Stimulated activated CD8-positive, alpha-beta memory T cell treated with anti-CD3 and anti-CD28 coated beads, Interleukin-12 subunit alpha, Interleukin-12 subunit beta, amount 100 ng/mL, for 4 hours (primary cell): ENCODE measurements at regions not wholly inside any gene's neighbourhood (a gene's known extent, or its start where the extent isn't known, plus 50 kb on each side); places are given as distances from the start of the nearest gene placed in this dataset.

Experiments used
- DNase-seq: peaks from one replicate; pipeline ENCODE4 v3.0.0-alpha.2; 2020; ENCODE audit warnings: low read depth

GRCh38 chr9:8262625-8263622, 463.3 kb upstream of the DMAC1 start:
- DNase-seq = no peak

- DNase-seq = no peak
Observed at GRCh38 chr9:8261737-8262136, 462.2 kb upstream of the DMAC1 start.

GRCh38 chr9:8259028-8259427, 459.4 kb upstream of the DMAC1 start:
- no peak for DNase-seq

DNA sequence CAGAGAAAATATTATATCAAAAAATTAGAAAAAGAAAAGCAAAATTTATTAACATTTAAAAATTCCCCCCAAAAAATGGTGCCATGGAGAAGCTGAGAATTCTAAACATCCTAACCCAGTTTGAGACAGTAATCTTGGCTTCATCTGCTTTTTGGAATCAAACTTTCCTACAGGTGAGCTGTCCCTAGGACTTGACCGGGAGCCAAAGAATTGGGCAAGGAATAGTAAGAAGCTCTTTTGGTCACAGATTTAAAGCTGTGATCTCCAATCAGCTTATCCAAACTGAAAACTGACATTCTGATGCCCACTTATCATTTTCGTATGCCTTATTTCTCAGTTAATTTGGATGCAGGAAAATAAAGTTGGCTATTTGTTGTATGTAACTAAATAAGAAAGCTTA, 457.3 kb upstream of the DMAC1 start:
- no peak for DNase-seq

- DNase-seq = no peak
Observed at GRCh38 chr9:8255850-8256249, 456.3 kb upstream of the DMAC1 start.

DNA sequence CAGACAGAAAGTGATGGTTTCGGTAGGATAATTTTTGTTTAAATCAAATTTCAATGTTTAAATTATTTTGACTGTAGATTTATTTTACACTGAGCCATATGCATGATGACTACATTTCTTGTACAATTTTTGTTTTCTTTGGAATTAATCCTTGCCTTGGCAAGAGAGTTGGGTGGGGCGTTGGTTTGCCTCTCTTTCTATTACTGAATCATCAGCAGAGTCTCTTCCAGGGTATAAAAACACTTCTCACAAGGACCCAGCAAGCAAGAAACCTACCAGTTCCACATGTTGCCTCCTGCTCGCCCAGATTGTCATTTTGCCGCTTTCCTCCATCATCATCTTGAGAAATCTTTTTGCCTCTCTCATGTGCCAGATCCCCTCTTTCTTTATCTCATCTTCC, 455.0 kb upstream of the DMAC1 start:
- no peak for DNase-seq

GRCh38 chr9:8252445-8252844, 452.9 kb upstream of the DMAC1 start:
- DNase-seq = no peak

DNA sequence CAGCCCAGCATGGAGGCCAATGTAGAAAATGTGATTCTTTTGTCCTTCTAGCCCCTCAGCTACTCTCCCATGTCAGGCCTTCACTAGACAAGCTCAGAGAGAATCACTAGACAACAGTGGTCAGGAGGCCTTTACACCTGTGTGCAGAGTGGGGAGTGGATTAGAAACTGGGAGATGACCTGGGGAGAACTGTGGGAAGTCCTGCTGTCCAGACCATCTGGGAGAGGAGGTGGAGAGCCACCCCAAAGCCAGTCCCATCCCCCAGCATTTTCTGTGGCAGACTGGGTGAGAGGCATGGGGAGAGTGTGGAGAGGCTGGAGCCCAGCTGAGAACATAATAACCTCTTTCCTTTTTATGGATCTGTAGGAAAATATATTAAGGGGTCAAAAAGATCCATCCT, 452.0 kb upstream of the DMAC1 start:
- DNase-seq = no peak

GRCh38 chr9:8244505-8245092, 445.0 kb upstream of the DMAC1 start:
- DNase-seq = no peak

DNA sequence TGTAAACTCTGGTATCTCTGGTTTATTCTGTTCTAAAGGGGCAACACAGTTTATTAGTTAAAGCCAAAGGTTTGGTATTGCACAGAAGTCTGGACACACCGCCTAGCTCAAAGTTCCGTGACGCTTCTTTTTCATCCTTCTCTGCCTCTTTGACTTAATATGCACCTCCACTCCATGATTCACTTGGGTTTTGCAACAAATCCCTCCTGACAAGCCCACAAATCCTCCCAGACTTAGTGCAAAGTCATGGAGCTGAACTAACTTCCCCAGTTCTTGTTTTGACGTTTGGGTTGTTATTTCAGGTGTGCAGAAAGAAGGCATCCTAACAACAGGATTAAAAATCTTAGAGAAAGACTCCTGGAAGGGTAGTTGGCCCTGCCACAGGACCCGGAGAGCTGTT, 441.6 kb upstream of the DMAC1 start:
- no peak for DNase-seq

DNA sequence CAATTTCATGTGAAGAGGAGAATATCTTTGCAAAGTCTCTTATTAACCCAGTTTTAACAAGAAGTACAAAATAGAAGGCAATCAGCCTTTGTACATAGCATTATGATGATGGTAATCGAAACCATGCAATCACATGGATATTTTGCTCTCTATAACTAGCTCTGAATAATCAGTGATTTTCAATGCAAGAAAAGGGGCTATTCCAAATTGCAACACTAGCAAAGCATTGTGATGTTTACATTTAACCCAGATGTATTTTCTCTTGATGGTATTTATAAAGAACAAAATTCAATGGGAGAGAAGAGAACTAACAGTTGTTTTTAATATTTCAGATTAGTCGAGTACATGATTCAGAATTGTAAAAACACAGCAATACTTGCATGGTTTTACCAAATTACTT, 437.5 kb upstream of the DMAC1 start:
- DNase-seq = no peak

GRCh38 chr9:8235489-8235888, 435.9 kb upstream of the DMAC1 start:
- no peak for DNase-seq

DNA sequence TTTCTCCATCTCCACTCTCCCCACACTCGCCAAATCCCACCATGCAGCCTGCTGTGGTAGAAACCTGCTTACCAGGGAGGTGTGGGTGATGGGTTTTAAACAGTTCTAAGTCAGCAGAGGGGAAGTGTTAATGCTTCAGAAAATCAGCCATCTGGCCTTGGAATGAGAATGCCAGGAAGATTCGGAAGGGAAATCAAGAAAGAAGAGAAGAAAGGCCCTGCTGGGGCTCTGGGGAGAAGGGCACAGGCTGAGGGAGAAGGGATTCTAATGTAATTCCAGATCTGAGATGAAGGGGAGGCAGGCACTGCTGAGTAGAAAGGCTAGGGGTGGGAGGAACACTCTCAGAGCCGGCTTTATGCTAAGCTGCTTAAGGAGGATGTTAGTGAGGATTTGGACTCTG, 434.7 kb upstream of the DMAC1 start:
- no peak for DNase-seq

GRCh38 chr9:8232726-8233125, 433.1 kb upstream of the DMAC1 start:
- no peak for DNase-seq

DNA sequence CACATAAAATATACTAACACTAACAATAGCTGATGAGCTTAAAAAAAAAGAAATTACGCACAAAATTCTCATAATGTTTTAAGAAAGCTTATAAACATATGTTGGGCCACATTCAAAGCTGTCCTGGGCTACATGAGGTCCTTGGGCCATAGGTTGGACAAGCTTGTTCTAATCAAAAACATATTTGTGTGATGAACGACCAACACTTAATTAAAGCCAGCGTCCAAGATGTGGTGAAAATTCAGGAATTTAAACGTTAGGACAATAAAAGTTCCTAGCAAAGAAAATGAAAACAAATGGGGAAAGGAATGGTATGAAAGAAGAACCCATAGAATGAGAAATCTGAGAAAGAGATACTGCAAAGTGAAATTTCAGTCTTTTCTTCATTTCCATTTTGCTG, 429.6 kb upstream of the DMAC1 start:
- no peak for DNase-seq

DNA sequence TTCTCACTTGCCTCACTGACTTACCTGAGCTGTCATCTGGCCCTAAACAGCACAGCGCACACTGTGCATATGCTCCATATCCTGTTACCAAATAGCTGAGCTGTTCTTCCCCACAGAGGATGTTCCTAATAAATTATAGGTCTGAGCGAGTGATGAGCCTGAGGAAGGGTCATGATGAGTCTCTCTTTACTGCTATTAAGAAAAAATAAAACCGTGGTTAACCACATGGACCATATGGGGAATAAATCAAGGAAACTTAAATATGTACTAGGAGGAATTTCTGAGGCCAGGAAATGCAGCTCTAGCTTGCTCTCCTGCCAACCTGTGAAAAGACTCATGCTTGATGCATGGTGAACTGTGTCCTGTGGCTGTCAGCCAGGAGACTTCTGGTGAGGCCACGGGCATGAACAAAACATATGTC, 424.8 kb upstream of the DMAC1 start:
- DNase-seq = no peak

DNA sequence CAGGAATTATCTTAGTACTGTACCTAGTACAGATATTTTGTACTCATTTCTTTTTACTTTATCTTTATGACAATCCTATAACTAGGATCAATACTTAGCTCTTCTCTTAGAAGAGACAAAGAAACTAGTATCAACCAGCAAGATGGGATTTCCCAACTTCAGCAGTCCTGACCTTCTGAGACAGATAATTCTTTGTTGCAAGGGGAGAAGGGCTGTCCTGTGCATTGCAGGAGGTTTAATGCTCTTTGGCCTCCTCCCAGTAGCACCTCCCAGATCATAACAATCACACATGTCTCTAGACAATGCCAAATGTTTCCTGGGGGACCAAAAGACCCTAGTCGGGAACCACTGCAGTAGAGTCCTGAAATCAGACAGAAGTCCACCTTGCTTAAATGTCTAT, 424.3 kb upstream of the DMAC1 start:
- DNase-seq = no peak

- no peak for DNase-seq
Observed at GRCh38 chr9:8221462-8221861, 421.9 kb upstream of the DMAC1 start.

DNA sequence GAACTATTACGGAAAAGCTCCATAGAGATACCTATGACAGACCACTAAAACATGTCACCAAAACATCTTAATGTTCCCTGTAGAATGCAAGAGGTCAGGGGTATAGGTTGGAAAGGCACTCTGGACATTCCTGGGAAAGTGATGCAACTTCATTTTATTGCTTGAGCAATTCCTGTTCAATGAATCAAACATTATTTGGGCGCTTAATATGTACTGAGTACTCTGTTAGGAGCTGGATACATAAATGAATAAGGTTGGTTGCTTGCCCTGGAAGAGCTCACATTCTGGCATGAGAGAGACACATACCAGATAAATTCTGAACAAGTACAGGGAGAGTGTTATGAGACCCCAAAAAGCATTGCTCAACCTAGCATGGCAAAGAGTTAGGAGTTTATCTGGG, 408.9 kb upstream of the DMAC1 start:
- DNase-seq = no peak

DNA sequence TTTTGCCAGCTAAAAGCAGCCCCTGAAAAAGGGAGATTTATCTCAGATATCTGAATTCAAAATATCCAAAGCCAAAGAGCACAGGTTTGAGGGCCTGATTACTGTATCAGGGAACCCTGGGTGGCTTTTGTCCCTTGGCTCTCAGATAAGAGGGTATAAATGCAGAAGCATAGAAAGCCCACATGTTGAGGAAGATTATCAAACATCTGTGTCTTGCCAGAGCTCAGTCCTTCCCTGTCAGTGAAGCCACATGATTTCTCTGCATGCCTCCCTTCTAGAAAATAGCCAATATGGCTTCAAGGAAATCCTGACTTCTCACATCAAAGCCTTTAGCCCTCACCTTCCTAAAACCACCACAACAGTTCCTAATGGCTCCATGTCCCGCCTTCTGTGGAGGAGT, 408.0 kb upstream of the DMAC1 start:
- DNase-seq = no peak

- no peak for DNase-seq
Observed at GRCh38 chr9:8206720-8207119, 407.1 kb upstream of the DMAC1 start.

DNA sequence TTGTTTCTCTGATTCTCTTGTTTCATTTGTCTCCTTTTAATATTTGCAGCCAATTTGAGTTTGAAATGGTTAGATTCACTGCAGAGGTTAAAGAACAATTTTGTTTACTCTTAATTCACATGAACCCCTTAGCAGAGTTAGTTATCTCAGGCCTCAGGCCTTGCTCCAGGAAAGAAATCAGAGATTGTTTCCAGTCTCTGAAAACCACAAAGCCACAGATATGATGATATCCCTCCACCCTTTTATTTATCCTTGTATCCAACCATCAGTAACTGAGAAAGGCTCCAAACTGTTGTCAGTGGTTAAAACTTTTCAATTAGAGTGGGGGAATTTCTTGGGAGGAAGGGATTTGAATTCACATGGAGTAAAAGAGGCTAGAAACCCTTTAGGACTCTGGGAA, 406.0 kb upstream of the DMAC1 start:
- no peak for DNase-seq

DNA sequence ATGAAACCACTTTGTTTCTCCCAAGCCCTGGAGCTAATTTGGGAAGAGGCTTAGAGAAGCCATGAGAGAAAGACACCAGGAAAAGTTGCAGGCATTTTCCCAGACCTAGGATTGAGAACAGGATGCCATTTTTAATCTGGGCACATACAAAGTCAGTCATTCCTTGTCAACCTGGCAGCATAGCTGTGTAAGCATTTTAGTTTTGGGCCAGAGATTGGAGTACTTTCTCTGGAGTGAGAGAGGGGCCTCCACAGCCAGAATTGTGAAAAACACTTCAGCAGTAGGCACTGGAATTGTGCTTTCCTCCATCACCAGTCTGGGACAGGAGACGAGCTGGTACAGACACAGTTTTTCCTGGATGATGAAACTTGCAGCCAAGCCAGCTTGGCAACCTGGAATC, 390.3 kb upstream of the DMAC1 start:
- DNase-seq = no peak
